ENCODE measurements at regions not wholly inside any gene's neighbourhood (a gene's known extent, or its start where the extent isn't known, plus 50 kb on each side); places are given as distances from the start of the nearest gene placed in this dataset.

DNA sequence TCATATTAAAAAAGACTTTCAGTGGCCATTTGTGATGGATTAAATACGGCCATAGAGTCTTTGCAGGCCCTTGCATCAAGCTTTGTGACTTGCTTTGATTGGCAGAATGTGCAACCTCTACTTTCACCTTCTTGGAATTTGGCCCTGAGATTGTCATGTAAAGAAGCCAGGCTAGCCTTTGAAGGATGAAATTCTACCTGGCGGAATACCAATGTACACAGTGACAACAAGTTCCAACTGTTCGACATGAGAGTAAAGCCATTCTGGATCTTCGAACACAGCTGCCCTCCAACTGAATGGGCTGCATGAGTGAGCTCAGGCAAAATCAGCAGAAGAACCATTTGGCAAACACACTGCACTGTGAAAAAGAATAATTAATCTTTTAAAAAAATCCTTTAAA lies 321.3 kb downstream of the PHF14 start:
- no peak for DNase-seq

DNA sequence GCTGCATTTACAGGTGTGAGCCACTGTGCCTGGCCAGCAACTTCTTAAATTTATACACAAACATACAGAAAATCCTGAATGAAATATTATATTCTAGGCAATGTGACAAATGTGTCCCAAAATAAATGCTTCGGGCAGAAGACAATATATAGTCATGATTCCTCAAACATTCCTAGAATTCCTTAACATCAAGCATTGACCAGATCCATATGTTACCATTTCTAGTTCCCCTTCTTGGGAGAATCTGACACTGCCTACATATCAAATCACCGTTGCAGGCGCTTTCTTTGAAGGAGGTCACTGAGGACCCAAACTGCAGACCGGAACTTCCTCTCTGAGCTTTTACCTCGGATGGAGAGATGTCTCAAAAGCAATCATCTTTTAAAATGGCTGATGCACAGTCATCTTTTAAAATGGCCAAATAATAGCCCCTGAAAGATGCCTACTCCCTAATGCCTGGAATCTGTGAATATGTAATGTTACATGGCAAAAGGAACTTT lies 323.5 kb downstream of the PHF14 start:
- no peak for DNase-seq

DNA sequence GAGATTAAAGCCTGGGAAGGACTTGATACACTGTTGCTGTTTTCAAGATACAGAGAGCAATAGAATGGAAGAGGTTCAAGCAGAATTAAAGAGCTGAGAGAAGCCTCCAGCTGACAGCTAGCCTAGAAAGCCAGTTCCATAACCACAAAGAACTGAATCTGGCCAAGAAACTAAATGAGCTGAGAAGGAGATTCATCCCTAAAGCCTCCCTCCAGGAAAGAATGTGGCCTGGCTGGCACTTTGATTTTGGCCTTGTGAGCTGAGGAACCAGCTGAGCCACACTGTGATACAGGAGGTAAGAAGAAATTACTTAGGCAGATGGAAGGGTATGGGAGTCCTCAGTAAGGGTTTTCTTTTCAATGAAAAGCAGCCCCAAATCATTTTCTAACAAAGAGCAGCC lies 324.1 kb downstream of the PHF14 start:
- no peak for DNase-seq

GRCh38 chr7:11298220-11298619 lies 324.5 kb downstream of the PHF14 start:
- no peak for DNase-seq

DNA sequence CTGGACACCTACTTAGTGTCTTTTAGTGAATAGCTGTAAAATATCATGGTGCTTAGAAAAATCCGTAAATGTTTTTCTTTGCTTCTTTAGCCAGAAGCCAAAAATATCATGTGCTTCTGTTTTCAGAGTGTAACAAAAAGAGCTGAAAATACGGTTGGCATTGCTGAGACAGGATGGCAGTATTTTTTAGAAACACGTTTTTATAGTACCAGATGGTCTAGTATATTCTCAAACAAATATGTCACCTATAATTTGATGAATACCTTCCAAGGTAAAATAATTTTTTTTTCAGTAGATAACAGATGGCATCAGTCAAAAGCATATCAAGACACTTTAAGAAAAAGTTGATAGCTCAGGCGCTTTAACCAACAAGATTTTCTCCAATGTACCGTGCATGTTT lies 326.6 kb downstream of the PHF14 start:
- DNase-seq, result no peak

GRCh38 chr7:11302121-11302520 lies 328.4 kb downstream of the PHF14 start:
- DNase-seq, result no peak

DNA sequence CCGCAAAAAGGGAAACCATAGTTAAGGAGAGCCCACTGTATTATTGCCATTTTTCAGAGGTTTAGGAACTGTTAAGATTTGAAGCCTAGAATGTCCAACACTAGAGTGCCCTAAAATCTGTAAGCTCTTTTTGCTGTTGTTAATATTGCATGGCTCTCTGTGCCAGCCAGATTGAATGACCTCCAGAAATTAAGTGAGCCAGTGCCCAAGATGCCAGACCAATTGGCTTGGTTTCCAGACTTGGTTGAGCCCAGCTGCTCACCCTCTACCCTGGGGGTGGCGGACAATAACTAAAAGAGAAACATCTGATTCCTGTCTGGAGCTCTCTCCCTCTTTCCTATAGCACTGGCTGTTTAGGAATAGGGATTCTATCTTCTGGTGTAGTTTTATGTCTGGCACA lies 340.1 kb downstream of the PHF14 start:
- no peak for DNase-seq

GRCh38 chr7:11315666-11316258 lies 342.1 kb downstream of the PHF14 start:
- no peak for DNase-seq

DNA sequence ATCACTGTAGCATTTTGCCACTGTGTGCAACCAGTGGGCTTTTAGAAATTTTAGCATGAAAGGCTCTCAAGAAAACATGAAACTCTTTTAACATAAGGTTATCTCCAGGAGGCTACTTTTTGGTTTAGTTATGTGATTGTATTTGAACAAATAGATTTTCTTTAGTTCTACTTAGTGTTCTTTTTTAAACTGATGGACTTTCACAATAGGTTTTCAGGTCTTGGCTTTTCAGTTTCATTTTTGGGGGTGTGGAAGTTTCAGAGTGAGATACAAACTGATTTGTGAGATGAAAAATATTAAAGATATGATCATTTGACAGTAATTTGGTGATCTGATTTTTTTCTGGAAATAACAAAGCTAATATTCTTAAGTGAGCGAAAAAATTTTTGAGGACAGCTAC lies 344.1 kb downstream of the PHF14 start:
- no peak for DNase-seq

GRCh38 chr7:11319491-11320274 lies 346.0 kb downstream of the PHF14 start:
- DNase-seq, result no peak
